ENCODE measurements at regions not wholly inside any gene's neighbourhood (a gene's known extent, or its start where the extent isn't known, plus 50 kb on each side); places are given as distances from the start of the nearest gene placed in this dataset.
A peak's percentile ranks its signal among the peaks of the same experiment; 100 is the strongest.

GRCh38 chr3:101928890-101929289, 79.6 kb downstream of the NFKBIZ start:
- no peak for TF ChIP-seq CTCF (IDR thresholded peaks at IDR 0.05)
- no peak for ATAC-seq
- POLR2A ChIA-PET: no interaction called here
- intact Hi-C loops (cut with micrococcal nuclease): no loop called here
- CTCF ChIA-PET: interaction anchor here (1.0 kb wide), 1 partner anchor 68 kb away, joined by 3 read pairs; no protein-coding TSS in a partner anchor
- no peak overlapping the region for H3K27ac Mint-ChIP-seq
- H3K36me3 Mint-ChIP-seq (ENCODE audit: low read depth): no peaks in the 10 kb centered on the region
- H3K9me3 Mint-ChIP-seq: no peaks in the 10 kb centered on the region
- no peak for DNase-seq
- H3K4me1 Mint-ChIP-seq (ENCODE audit: low read depth): peaks cover 25% of the 10 kb centered on the region
- no peak overlapping the region for H3K4me3 Mint-ChIP-seq
- H3K27me3 Mint-ChIP-seq: peaks cover 2% of the 10 kb centered on the region

- intact Hi-C loops (cut with micrococcal nuclease): loop anchor here (10.0 kb wide), 2 partner anchors 76 to 106 kb away; no protein-coding TSS in a partner anchor
- Mint-ChIP-seq H3K4me3 (no peak overlapping the region), H3K27ac (no peak overlapping the region), H3K27me3 (peaks cover 2% of the 10 kb centered on the region), H3K4me1 (ENCODE audit: low read depth) (peaks cover 22% of the 10 kb centered on the region), H3K9me3 (peaks cover 1% of the 10 kb centered on the region), H3K36me3 (ENCODE audit: low read depth) (peaks cover 3% of the 10 kb centered on the region)
- no peak for TF ChIP-seq CTCF (IDR thresholded peaks at IDR 0.05)
- ATAC-seq (no peak), DNase-seq (no peak)
- ChIA-PET CTCF (interaction anchor here (1.9 to 2.1 kb wide), 2 partner anchors 117 to 298 kb away, joined by 6 to 7 read pairs; no protein-coding TSS in a partner anchor), POLR2A (no interaction called here)
Observed at GRCh38 chr3:101931081-101931480, 81.8 kb downstream of the NFKBIZ start.

- no peak for ATAC-seq
- ChIA-PET POLR2A (interaction anchor here (0.5 to 1.2 kb wide), 3 partner anchors 9 to 668 kb away, joined by 3 read pairs; partner anchors contain the start of gene NFKBIZ), CTCF (interaction anchor here (0.9 to 2.1 kb wide), 5 partner anchors 118 to 297 kb away, joined by 3 to 7 read pairs (median 3); no protein-coding TSS in a partner anchor)
- Mint-ChIP-seq H3K4me1 (ENCODE audit: low read depth) (peaks cover 30% of the 10 kb centered on the region), H3K9me3 (peaks cover 1% of the 10 kb centered on the region), H3K4me3 (no peak overlapping the region), H3K27me3 (peaks cover 2% of the 10 kb centered on the region), H3K27ac (no peak overlapping the region), H3K36me3 (ENCODE audit: low read depth) (peaks cover 3% of the 10 kb centered on the region)
- intact Hi-C loops (cut with micrococcal nuclease): loop anchor here (10.0 kb wide), 2 partner anchors 78 to 108 kb away; no protein-coding TSS in a partner anchor
- DNase-seq: no peak
- TF ChIP-seq CTCF (IDR thresholded peaks at IDR 0.05): no peak
Observed at GRCh38 chr3:101932326-101933068, 83.2 kb downstream of the NFKBIZ start.

- peak; percentile 33 for DNase-seq
- POLR2A ChIA-PET: interaction anchor here (1.1 to 1.8 kb wide), 6 partner anchors 10 to 87 kb away, joined by 3 to 6 read pairs (median 4); partner anchors contain the start of gene NFKBIZ
Observed at GRCh38 chr3:101936419-101937356, 87.4 kb downstream of the NFKBIZ start.

More at GRCh38 chr3:101936419-101937356, 87.4 kb downstream of the NFKBIZ start:
- peak overlapping the region; percentile 2 for H3K4me3 Mint-ChIP-seq
- H3K36me3 Mint-ChIP-seq (ENCODE audit: low read depth): peaks cover 3% of the 10 kb centered on the region
- H3K27me3 Mint-ChIP-seq: peaks cover 2% of the 10 kb centered on the region
- intact Hi-C loops (cut with micrococcal nuclease): loop anchor here (10.0 kb wide), 2 partner anchors 82 to 112 kb away; no protein-coding TSS in a partner anchor
- H3K9me3 Mint-ChIP-seq: peaks cover 1% of the 10 kb centered on the region
- ATAC-seq: peak; percentile 88
- H3K27ac Mint-ChIP-seq: peak overlapping the region; percentile 79
- no peak for TF ChIP-seq CTCF (IDR thresholded peaks at IDR 0.05)
- H3K4me1 Mint-ChIP-seq (ENCODE audit: low read depth): peaks cover 34% of the 10 kb centered on the region
- CTCF ChIA-PET: interaction anchor here (0.9 to 2.8 kb wide), 6 partner anchors 9 to 289 kb away, joined by 3 to 10 read pairs (median 3); partner anchors contain the start of gene NFKBIZ

All from activated CD8-positive, alpha-beta T cell treated with anti-CD3 and anti-CD28 coated beads for 36 hours (primary cell).